ENCODE measurements at regions not wholly inside any gene's neighbourhood (a gene's known extent, or its start where the extent isn't known, plus 50 kb on each side); places are given as distances from the start of the nearest gene placed in this dataset.
A peak's percentile ranks its signal among the peaks of the same experiment; 100 is the strongest.

DNA sequence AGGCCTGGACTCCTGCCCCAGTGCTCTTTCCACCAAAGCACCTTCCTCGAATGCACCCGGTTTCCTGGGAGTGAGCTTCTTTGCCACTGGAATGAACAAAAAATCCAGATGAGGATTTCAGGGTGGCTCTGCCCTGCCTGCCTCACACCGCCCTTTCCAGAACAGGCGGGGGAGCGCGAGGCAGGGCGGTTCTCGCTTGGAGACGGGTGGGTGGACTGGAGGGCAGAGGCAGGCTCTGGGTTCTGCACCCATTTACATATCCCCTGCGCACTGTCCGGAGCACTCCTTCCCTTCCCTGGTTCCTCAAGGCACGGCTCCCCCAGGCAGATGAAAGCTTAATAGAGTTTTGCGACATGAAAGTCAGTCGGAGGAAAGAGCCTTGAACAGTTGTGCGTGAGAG is 69.7 kb upstream of the DLK1 start:
- no peak for TF ChIP-seq CTCF (IDR thresholded peaks at IDR 0.05)
- TF ChIP-seq POLR2AphosphoS5 (IDR thresholded peaks at IDR 0.05) = no peak
- no peak for TF ChIP-seq POLR2A (IDR thresholded peaks at IDR 0.05)
- TF ChIP-seq EP300 (IDR thresholded peaks at IDR 0.05) = no peak
- Histone ChIP-seq H3K4me3 (no peak overlapping the region), H3K36me3 (no peaks in the 10 kb centered on the region), H3K27ac (no peak overlapping the region), H3K9me3 (no peaks in the 10 kb centered on the region), H3K27me3 (peaks cover 19 to 35% (median 35%) of the 10 kb centered on the region in 3 donors), H3K4me1 (peaks cover 0 to 20% (median 14%) of the 10 kb centered on the region in 4 donors)
- intact Hi-C loops (cut with DNase I) = no loop called here
- 81 to 91% methylated on average over 15 of the region's 15 CpGs for WGBS, 2 donors
- no peak for DNase-seq

- WGBS, 2 donors = 62 to 86% methylated on average over 4 of the region's 4 CpGs
- intact Hi-C loops (cut with DNase I) = no loop called here
- H3K27ac ChIP-seq = no peak overlapping the region
- H3K4me3 ChIP-seq = no peak overlapping the region
- DNase-seq = no peak
- H3K36me3 ChIP-seq = no peaks in the 10 kb centered on the region
- H3K4me1 ChIP-seq = peaks cover 0 to 20% (median 14%) of the 10 kb centered on the region in 4 donors
- H3K9me3 ChIP-seq = no peaks in the 10 kb centered on the region
- H3K27me3 ChIP-seq = peaks cover 19 to 35% (median 34%) of the 10 kb centered on the region in 3 donors
- TF ChIP-seq POLR2A (IDR thresholded peaks at IDR 0.05) (no peak), CTCF (IDR thresholded peaks at IDR 0.05) (no peak), EP300 (IDR thresholded peaks at IDR 0.05) (no peak), POLR2AphosphoS5 (IDR thresholded peaks at IDR 0.05) (no peak)
These were observed 68.9 kb upstream of the DLK1 start for GRCh38 chr14:100657780-100658179.

- Histone ChIP-seq H3K27me3 (peaks cover 19 to 30% (median 29%) of the 10 kb centered on the region in 3 donors), H3K27ac (no peak overlapping the region), H3K4me1 (peaks cover 0 to 20% (median 14%) of the 10 kb centered on the region in 4 donors), H3K9me3 (no peaks in the 10 kb centered on the region), H3K4me3 (no peak overlapping the region), H3K36me3 (no peaks in the 10 kb centered on the region)
- intact Hi-C loops (cut with DNase I) = no loop called here
- 25 to 53% methylated on average over 6 of the region's 6 CpGs for WGBS, 2 donors
- no peak for TF ChIP-seq EP300 (IDR thresholded peaks at IDR 0.05)
- no peak for DNase-seq
These were observed 68.4 kb upstream of the DLK1 start for GRCh38 chr14:100658181-100658886.

GRCh38 chr14:100659345-100660001 is 67.2 kb upstream of the DLK1 start:
- no peak overlapping the region for H3K4me3 ChIP-seq
- H3K27ac ChIP-seq = no peak overlapping the region
- no peak for DNase-seq
- peaks cover 0 to 19% (median 13%) of the 10 kb centered on the region in 4 donors for H3K4me1 ChIP-seq
- H3K36me3 ChIP-seq = no peaks in the 10 kb centered on the region
- no peak for TF ChIP-seq CTCF (IDR thresholded peaks at IDR 0.05)
- TF ChIP-seq EP300 (IDR thresholded peaks at IDR 0.05) = no peak
- no peak for TF ChIP-seq POLR2AphosphoS5 (IDR thresholded peaks at IDR 0.05)
- TF ChIP-seq POLR2A (IDR thresholded peaks at IDR 0.05) = no peak
- intact Hi-C loops (cut with DNase I) = loop anchor here (5.0 to 10.0 kb wide), 4 partner anchors 112 to 895 kb away; partner anchors contain the start of gene WDR25
- H3K9me3 ChIP-seq = no peaks in the 10 kb centered on the region
- H3K27me3 ChIP-seq = peaks cover 11 to 28% (median 20%) of the 10 kb centered on the region in 3 donors
- WGBS, 2 donors = 94% methylated on average over 17 of the region's 17 CpGs

DNA sequence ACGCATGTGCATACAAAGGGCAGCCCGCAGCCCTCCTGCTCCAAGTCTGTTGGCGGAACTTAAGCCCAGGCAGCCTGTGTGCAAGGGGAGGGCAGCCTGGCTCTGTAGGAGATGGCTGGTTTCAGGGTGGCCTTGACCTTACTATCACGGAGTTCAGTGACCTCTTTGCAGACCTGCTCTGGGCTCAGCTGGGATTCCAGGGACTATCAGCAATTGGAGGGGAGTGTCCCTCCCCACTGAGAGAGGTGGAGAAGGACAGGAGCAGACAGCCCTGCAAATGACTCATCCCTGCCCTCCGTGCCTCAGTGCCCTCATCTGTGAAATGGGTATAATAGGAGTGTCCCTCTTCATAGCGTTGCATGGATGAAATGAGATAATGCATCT is 66.2 kb upstream of the DLK1 start:
- Histone ChIP-seq H3K27me3 (peaks cover 2 to 26% (median 10%) of the 10 kb centered on the region in 3 donors), H3K36me3 (no peaks in the 10 kb centered on the region), H3K27ac (peak overlapping the region in 2 of 4 donors; percentile 60 to 61), H3K4me3 (no peak overlapping the region), H3K4me1 (peaks cover 0 to 19% (median 15%) of the 10 kb centered on the region in 4 donors), H3K9me3 (no peaks in the 10 kb centered on the region)
- intact Hi-C loops (cut with DNase I) = loop anchor here (5.0 to 10.0 kb wide), 4 partner anchors 113 to 894 kb away; partner anchors contain the start of gene WDR25
- DNase-seq = no peak
- 91 to 94% methylated on average over 6 of the region's 6 CpGs for WGBS, 2 donors
- TF ChIP-seq CTCF (IDR thresholded peaks at IDR 0.05) (no peak), POLR2A (IDR thresholded peaks at IDR 0.05) (no peak), EP300 (IDR thresholded peaks at IDR 0.05) (no peak), POLR2AphosphoS5 (IDR thresholded peaks at IDR 0.05) (no peak)

Measured in sigmoid colon (tissue), 6 donors.